K562 (cell line): ENCODE measurements at regions not wholly inside any gene's neighbourhood (a gene's known extent, or its start where the extent isn't known, plus 50 kb on each side); places are given as distances from the start of the nearest gene placed in this dataset.

Experiments
- ATAC-seq: fragments of 200-7000 bp; cut with Tn5 transposase; 3 replicates; pipeline ENCODE4 v1.9.1; 2020; ENCODE audit warnings: moderate library complexity
- BruUV-seq: library from RNA; stranded (reverse); fragments of 400-500 nt; replicated peaks from 2 replicates; lab custom pipeline; 2021; lab: Mats Ljungman, UMichigan
- CTCF ChIA-PET: fragments of 300-600 bp; formaldehyde crosslinking; extraction: SDS; loops from one replicate; lab custom pipeline; 2021; ENCODE audit warnings: low intra/inter-chr PET ratio; lab: Yijun Ruan, JAX
- POLR2A ChIA-PET: fragments of 300-600, 350-650 bp; sonication (Branson Sonifier 250); formaldehyde crosslinking; extraction: SDS; loops from one replicate; lab custom pipeline; 2021; ENCODE audit warnings: antibody characterized with exemption, inconsistent platforms; lab: Yijun Ruan, JAX
- DNase-seq, 4 experiments: peaks; one replicate each; pipeline versions ENCODE4 v3.0.0 to v3.0.0-alpha.2; 2011 to 2018; ENCODE audit warnings: low spot score in 3 of 4, mixed read lengths in 3 of 4; ENCODE audit errors: extremely low read depth in 1 of 4
- FAIRE-seq: peaks from 2 replicates; lab custom pipeline; 2011; peaks lifted over from hg19 to GRCh38; lab: Jason Lieb, UNC
- H2AFZ ChIP-seq: 2 replicates; pipeline ENCODE4 v1.6.0; 2011; ENCODE audit warnings: low read depth, low read length, control low read depth, inconsistent platforms
- H3K27ac ChIP-seq: fragments of 200-600 bp; 3 replicates; pipeline ENCODE4 v1.8.0; 2011; ENCODE audit warnings: low read depth, mild to moderate bottlenecking, control low read depth, inconsistent platforms, low read length, moderate library complexity, mixed read lengths; ENCODE audit errors: extremely low read depth
- H3K27me3 ChIP-seq, 2 experiments: fragments of 300-600 bp in 1 of 2; 2 replicates in 1 of 2; 3 replicates in 1 of 2; pipeline versions ENCODE4 v1.6.0 to v1.8.0; 2011; ENCODE audit warnings: inconsistent platforms in 2 of 2, low read length in 2 of 2, mild to moderate bottlenecking in 1 of 2, mixed read lengths in 1 of 2, moderate library complexity in 1 of 2; ENCODE audit not compliant: control insufficient read depth in 2 of 2, insufficient read depth in 2 of 2
- H3K36me3 ChIP-seq: fragments of 300-600 bp; 3 replicates; pipeline ENCODE4 v1.8.0; 2011; ENCODE audit warnings: mild to moderate bottlenecking, low read length, inconsistent platforms; ENCODE audit not compliant: control insufficient read depth, insufficient read depth
- H3K4me1 ChIP-seq, 2 experiments: fragments of 200-600 bp in 1 of 2; replicated peaks in 1 of 2; 2 replicates in 1 of 2; 3 replicates in 1 of 2; pipeline versions ENCODE4 v1.5.1 to v1.8.0; 2011; ENCODE audit warnings: inconsistent platforms in 2 of 2, low read length in 2 of 2, mild to moderate bottlenecking in 1 of 2, mixed read lengths in 1 of 2, moderate library complexity in 1 of 2; ENCODE audit not compliant: control insufficient read depth in 2 of 2, insufficient read depth in 2 of 2
- H3K4me2 ChIP-seq: 2 replicates; pipeline ENCODE4 v1.6.1; 2011; ENCODE audit warnings: low read length, control low read depth, inconsistent platforms, mixed read lengths; ENCODE audit not compliant: insufficient read depth
- H3K4me3 ChIP-seq: fragments of 200-600 bp; sonication (generic), shearing (Covaris generic); 2 replicates; pipeline ENCODE4 v1.5.1; 2016; ENCODE audit warnings: control low read depth, inconsistent platforms
- H3K79me2 ChIP-seq: fragments of 200-600 bp; 3 replicates; pipeline ENCODE4 v1.8.0; 2011; ENCODE audit warnings: low read length, inconsistent platforms; ENCODE audit not compliant: control insufficient read depth, insufficient read depth
- H3K9ac ChIP-seq, 2 experiments: 2 replicates each; pipeline versions ENCODE4 v1.6.0 to v1.6.1; 2011; ENCODE audit warnings: low read depth in 2 of 2, low read length in 2 of 2, control low read depth in 1 of 2, inconsistent platforms in 1 of 2, mild to moderate bottlenecking in 1 of 2, mixed read lengths in 1 of 2; ENCODE audit not compliant: insufficient read depth in 1 of 2
- H3K9me1 ChIP-seq: one replicate; pipeline ENCODE4 v1.6.0; 2011; ENCODE audit warnings: inconsistent platforms, mild to moderate bottlenecking, low read length, moderate library complexity; ENCODE audit not compliant: control insufficient read depth, insufficient read depth
- H3K9me3 ChIP-seq: replicated peaks from 2 replicates; pipeline ENCODE4 v1.5.1; 2011; ENCODE audit warnings: low read depth, low read length, inconsistent platforms; ENCODE audit not compliant: control insufficient read depth, insufficient read depth
- H4K20me1 ChIP-seq: replicated peaks from 2 replicates; pipeline ENCODE4 v1.6.1; 2011; ENCODE audit warnings: low read length, inconsistent platforms, mixed read lengths; ENCODE audit not compliant: control insufficient read depth, insufficient read depth
- BMI1 ChIP-seq: fragments of 150-350 bp; IDR thresholded peaks from 2 replicates; pipeline ENCODE4 v1.6.1; 2014; ENCODE audit warnings: low read length
- CBX8 ChIP-seq: fragments of 200-600 bp; sonication (generic); IDR thresholded peaks from 2 replicates; pipeline ENCODE4 v1.6.1; 2012; ENCODE audit warnings: borderline replicate concordance, mixed run types, low read depth, mild to moderate bottlenecking, moderate library complexity, mixed read lengths, low read length, control low read depth, inconsistent platforms; ENCODE audit not compliant: poor library complexity, severe bottlenecking; ENCODE audit errors: extremely low read depth
- E2F8 ChIP-seq: fragments of 450-650 bp; IDR thresholded peaks from 2 replicates; pipeline ENCODE4 v1.7.1; 2018; ENCODE audit warnings: mild to moderate bottlenecking, low read depth; ENCODE audit not compliant: partially characterized antibody
- KDM1A ChIP-seq, 2 experiments: fragments of 450-650 bp; IDR thresholded peaks; 2 replicates each; pipeline ENCODE4 v1.6.1; 2016; ENCODE audit warnings: mild to moderate bottlenecking in 2 of 2
- PREB ChIP-seq: sonication (generic); formaldehyde crosslinking; IDR thresholded peaks from 2 replicates; pipeline ENCODE4 v1.8.1; 2023; ENCODE audit warnings: mild to moderate bottlenecking, missing genetic modification reagents
- PURB ChIP-seq: sonication (generic); formaldehyde crosslinking; IDR thresholded peaks from 2 replicates; pipeline ENCODE4 v1.9.0; 2021; ENCODE audit warnings: low read depth, mild to moderate bottlenecking, missing genetic modification reagents
- TAF15 ChIP-seq: fragments of 200-400 bp; formaldehyde crosslinking; IDR thresholded peaks from 2 replicates; pipeline ENCODE4 v1.6.1; 2017; ENCODE audit warnings: mild to moderate bottlenecking, low read depth, low read length, moderate library complexity
- ZC3H8 ChIP-seq: fragments of 450-650 bp; IDR thresholded peaks from 2 replicates; pipeline ENCODE4 v1.6.1; 2017
- WGBS: fragments of 100-300 bp; shearing (Covaris generic); methylation state at CpG from one replicate; pipeline ENCODE4 v1.1.6; 2016; ENCODE audit warnings: low coverage, mixed read lengths; ENCODE audit not compliant: insufficient coverage; ENCODE audit errors: missing lambda C conversion rate; 5-methylcytosine and 5-hydroxymethylcytosine counted together
- in situ Hi-C: fragments of 300-500 bp; cut with MboI; formaldehyde crosslinking; loops from 4 replicates; pipeline ENCODE4 v1.15.0; 2018; ENCODE audit warnings: inconsistent platforms, mixed read lengths
- intact Hi-C: fragments of 100-400 bp; cut with micrococcal nuclease; formaldehyde crosslinking; loops from 2 replicates; pipeline ENCODE4 v1.14.2; 2022

GRCh38 chr12:28054583-28054982, 82.0 kb upstream of the PTHLH start:
- TF ChIP-seq PURB (CRISPR knock-in tag) = no peak
- no peak for TF ChIP-seq BMI1
- no peak for TF ChIP-seq CBX8
- no peak for TF ChIP-seq E2F8
- TF ChIP-seq PREB (CRISPR knock-in tag) = no peak
- no peak for TF ChIP-seq KDM1A (IDR thresholded peaks at IDR 0.05)
- no peak for TF ChIP-seq ZC3H8
- TF ChIP-seq TAF15 = no peak
- Histone ChIP-seq H3K27ac (no peak overlapping the region), H3K4me1 (no peaks in the 10 kb centered on the region), H2AFZ (no peak overlapping the region), H3K79me2 (no peaks in the 10 kb centered on the region), H3K36me3 (no peaks in the 10 kb centered on the region), H3K4me3 (no peak overlapping the region), H4K20me1 (no peaks in the 10 kb centered on the region), H3K9me3 (no peaks in the 10 kb centered on the region), H3K27me3 (no peaks in the 10 kb centered on the region), H3K9me1 (no peaks in the 10 kb centered on the region), H3K4me2 (no peak overlapping the region), H3K9ac (no peak overlapping the region)
- ATAC-seq (no peak), FAIRE-seq (no peak), DNase-seq (no peak)
- intact Hi-C loops (no loop called here), in situ Hi-C loops (no loop called here)
- ChIA-PET POLR2A (no interaction called here), CTCF (no interaction called here)
- 77% methylated on average over 1 of the region's 1 CpG for WGBS
- no TSS peak for BruUV-seq
